ENCODE measurements at regions not wholly inside any gene's neighbourhood (a gene's known extent, or its start where the extent isn't known, plus 50 kb on each side); places are given as distances from the start of the nearest gene placed in this dataset.

DNA sequence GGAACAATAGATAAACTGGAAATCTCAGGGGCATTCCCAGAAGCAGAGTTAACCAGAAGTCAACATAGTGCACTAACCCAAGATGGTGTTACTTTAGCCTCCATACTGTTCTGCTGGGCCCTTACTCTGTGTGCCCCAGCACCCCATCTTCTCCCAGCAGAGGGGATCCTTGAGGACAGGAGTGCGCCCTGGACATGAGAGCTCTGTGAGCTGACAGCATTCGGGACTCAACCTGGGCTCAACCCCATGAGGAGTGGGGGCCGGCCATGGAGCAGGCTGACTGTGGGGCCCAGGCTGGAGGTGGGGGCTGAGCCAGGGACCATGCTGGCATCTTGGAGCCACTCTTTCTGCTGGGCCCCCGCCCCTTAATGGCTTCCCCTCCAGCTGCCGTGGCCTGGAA is 156.3 kb upstream of the HS6ST1 start (continued):
- peak in 1 of 2 experiments; percentile 47; a peak in 1 of 4 replicates for TF ChIP-seq MAZ (CRISPR knock-in tag; conservative IDR thresholded peaks at IDR 0.05 in 1 of 2, IDR thresholded peaks at IDR 0.05 in 1 of 2)
- peak; percentile 31; the same call in 1 of the 2 replicates for TF ChIP-seq ZFP1 (CRISPR knock-in tag; IDR thresholded peaks at IDR 0.05)
- TF ChIP-seq, protein P1, sequence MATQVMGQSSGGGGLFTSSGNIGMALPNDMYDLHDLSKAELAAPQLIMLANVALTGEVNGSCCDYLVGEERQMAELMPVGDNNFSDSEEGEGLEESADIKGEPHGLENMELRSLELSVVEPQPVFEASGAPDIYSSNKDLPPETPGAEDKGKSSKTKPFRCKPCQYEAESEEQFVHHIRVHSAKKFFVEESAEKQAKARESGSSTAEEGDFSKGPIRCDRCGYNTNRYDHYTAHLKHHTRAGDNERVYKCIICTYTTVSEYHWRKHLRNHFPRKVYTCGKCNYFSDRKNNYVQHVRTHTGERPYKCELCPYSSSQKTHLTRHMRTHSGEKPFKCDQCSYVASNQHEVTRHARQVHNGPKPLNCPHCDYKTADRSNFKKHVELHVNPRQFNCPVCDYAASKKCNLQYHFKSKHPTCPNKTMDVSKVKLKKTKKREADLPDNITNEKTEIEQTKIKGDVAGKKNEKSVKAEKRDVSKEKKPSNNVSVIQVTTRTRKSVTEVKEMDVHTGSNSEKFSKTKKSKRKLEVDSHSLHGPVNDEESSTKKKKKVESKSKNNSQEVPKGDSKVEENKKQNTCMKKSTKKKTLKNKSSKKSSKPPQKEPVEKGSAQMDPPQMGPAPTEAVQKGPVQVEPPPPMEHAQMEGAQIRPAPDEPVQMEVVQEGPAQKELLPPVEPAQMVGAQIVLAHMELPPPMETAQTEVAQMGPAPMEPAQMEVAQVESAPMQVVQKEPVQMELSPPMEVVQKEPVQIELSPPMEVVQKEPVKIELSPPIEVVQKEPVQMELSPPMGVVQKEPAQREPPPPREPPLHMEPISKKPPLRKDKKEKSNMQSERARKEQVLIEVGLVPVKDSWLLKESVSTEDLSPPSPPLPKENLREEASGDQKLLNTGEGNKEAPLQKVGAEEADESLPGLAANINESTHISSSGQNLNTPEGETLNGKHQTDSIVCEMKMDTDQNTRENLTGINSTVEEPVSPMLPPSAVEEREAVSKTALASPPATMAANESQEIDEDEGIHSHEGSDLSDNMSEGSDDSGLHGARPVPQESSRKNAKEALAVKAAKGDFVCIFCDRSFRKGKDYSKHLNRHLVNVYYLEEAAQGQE (IDR thresholded peaks at IDR 0.05; ENCODE audit: borderline replicate concordance) = no peak
- TF ChIP-seq, protein P1 (CRISPR knock-in tag; IDR thresholded peaks at IDR 0.05; ENCODE audit: low read depth) = peak; percentile 56; the same call in 1 of the 2 replicates
- no peak for TF ChIP-seq TSC22D4 (tag; IDR thresholded peaks at IDR 0.05)
- TF ChIP-seq LEF1 (IDR thresholded peaks at IDR 0.05) = no peak
- no peak for TF ChIP-seq BCLAF1 (IDR thresholded peaks at IDR 0.05; ENCODE audit: borderline replicate concordance in 1 of 2, control insufficient read depth in 1 of 2, low read depth in 2 of 2, low read length in 1 of 2)
- peak; percentile 83; the same call in 1 of the 2 replicates for TF ChIP-seq ZNF311 (CRISPR knock-in tag; IDR thresholded peaks at IDR 0.05)
- no peak for TF ChIP-seq ARHGAP35 (IDR thresholded peaks at IDR 0.05; ENCODE audit: partially characterized antibody)
- peak in 1 of 2 experiments; percentile 79; a peak in 2 of 4 replicates for TF ChIP-seq TEAD1 (CRISPR knock-in tag; IDR thresholded peaks at IDR 0.05)
- TF ChIP-seq ZNF239 (CRISPR knock-in tag; IDR thresholded peaks at IDR 0.05) = peak; percentile 87
- TF ChIP-seq ZNF639 (CRISPR knock-in tag; conservative IDR thresholded peaks at IDR 0.05 in 1 of 2, IDR thresholded peaks at IDR 0.05 in 1 of 2) = 0 out of 4 replicates have a peak, but pooled peaks of 1 of the 2 experiments have one; percentile 40
- no peak for TF ChIP-seq ZKSCAN1 (IDR thresholded peaks at IDR 0.05; ENCODE audit: low read depth, low read length)
- TF ChIP-seq KAT2B (IDR thresholded peaks at IDR 0.05; ENCODE audit: low read depth, low read length) = no peak
